Upper lobe of left lung (tissue), 4 donors: ENCODE measurements at regions not wholly inside any gene's neighbourhood (a gene's known extent, or its start where the extent isn't known, plus 50 kb on each side); places are given as distances from the start of the nearest gene placed in this dataset.

Source experiments
- CTCF ChIP-seq, 6 experiments: fragments of 450-650 bp in 4 of 6; fragments of 200-600 bp in 2 of 6; sonication (generic) in 2 of 6; IDR thresholded peaks; one replicate each; pipeline ENCODE4 v1.5.1; 2016 to 2019; ENCODE audit warnings: antibody characterized with exemption in 6 of 6
- POLR2A ChIP-seq, 4 donors: fragments of 450-650 bp; IDR thresholded peaks; one replicate each; pipeline ENCODE4 v1.5.1; 2016 to 2017; ENCODE audit warnings: antibody characterized with exemption in 4 of 4, mild to moderate bottlenecking in 2 of 4

- TF ChIP-seq CTCF (IDR thresholded peaks at IDR 0.05): no peak
- no peak for TF ChIP-seq POLR2A (IDR thresholded peaks at IDR 0.05)
Measured at GRCh38 chr16:85435700-85436099, 177.4 kb upstream of the GSE1 start.
